IMR-90 (cell line): ENCODE measurements at regions not wholly inside any gene's neighbourhood (a gene's known extent, or its start where the extent isn't known, plus 50 kb on each side); places are given as distances from the start of the nearest gene placed in this dataset.

Experiments used
- ATAC-seq: fragments of 200-7000 bp; cut with Tn5 transposase; 2 replicates; pipeline ENCODE4 v1.9.1; 2020; ENCODE audit warnings: low read depth, mild to moderate bottlenecking, moderate library complexity
- BruUV-seq: library from RNA; stranded (reverse); fragments of 400-500 nt; replicated peaks from 2 replicates; lab custom pipeline; 2021; lab: Mats Ljungman, UMichigan
- CTCF ChIA-PET: fragments of 300-600 bp; formaldehyde crosslinking; extraction: SDS; loops from one replicate; lab custom pipeline; 2021; ENCODE audit warnings: antibody characterized with exemption; lab: Yijun Ruan, JAX
- POLR2A ChIA-PET: fragments of 300-600 bp; sonication (Branson Sonifier 250); formaldehyde crosslinking; loops from one replicate; lab custom pipeline; 2022; ENCODE audit warnings: antibody characterized with exemption; ENCODE audit not compliant: unreplicated experiment; lab: Charles Lee
- DNase-seq: peaks from one replicate; pipeline ENCODE4 v3.0.0; 2013
- H2AFZ ChIP-seq: replicated peaks from 2 replicates; pipeline ENCODE3; 2013; ENCODE audit warnings: low read length, mild to moderate bottlenecking; ENCODE audit not compliant: poor library complexity
- H2AK5ac ChIP-seq: 2 replicates; pipeline ENCODE4 v1.6.1; 2013; ENCODE audit warnings: low read depth, low read length, inconsistent platforms
- H2AK9ac ChIP-seq: replicated peaks from 2 replicates; pipeline ENCODE3; 2013; ENCODE audit warnings: mild to moderate bottlenecking, low read depth, low read length, moderate library complexity; ENCODE audit not compliant: poor library complexity
- H2BK120ac ChIP-seq: 2 replicates; pipeline ENCODE4 v1.6.1; 2013; ENCODE audit warnings: low read depth, low read length, inconsistent platforms
- H2BK15ac ChIP-seq: 3 replicates; pipeline ENCODE4 v1.6.1; 2013; ENCODE audit warnings: low read depth, low read length, inconsistent platforms
- H2BK20ac ChIP-seq: 2 replicates; pipeline ENCODE4 v1.6.1; 2013; ENCODE audit warnings: low read depth, mild to moderate bottlenecking, inconsistent platforms, low read length, moderate library complexity
- H2BK5ac ChIP-seq: 2 replicates; pipeline ENCODE4 v1.6.1; 2013; ENCODE audit warnings: mild to moderate bottlenecking, low read depth, low read length, inconsistent platforms; ENCODE audit not compliant: poor library complexity, severe bottlenecking
- H3K14ac ChIP-seq: replicated peaks from 2 replicates; pipeline ENCODE4 v1.6.1; 2013; ENCODE audit warnings: low read depth, low read length, inconsistent platforms
- H3K18ac ChIP-seq: 2 replicates; pipeline ENCODE4 v1.6.1; 2013; ENCODE audit warnings: low read depth, low read length, control low read depth
- H3K23ac ChIP-seq: 2 replicates; pipeline ENCODE4 v1.6.1; 2013; ENCODE audit warnings: low read depth, low read length, inconsistent platforms
- H3K27ac ChIP-seq: 2 replicates; pipeline ENCODE4 v1.5.1; 2013; ENCODE audit warnings: mild to moderate bottlenecking, control low read depth, low read length; ENCODE audit not compliant: insufficient read depth
- H3K27me3 ChIP-seq: 2 replicates; pipeline ENCODE4 v1.6.1; 2013; ENCODE audit warnings: low read length; ENCODE audit not compliant: control insufficient read depth, insufficient read depth
- H3K36me3 ChIP-seq: 2 replicates; pipeline ENCODE4 v1.6.1; 2013; ENCODE audit warnings: low read length, mixed read lengths; ENCODE audit not compliant: control insufficient read depth, insufficient read depth
- H3K4ac ChIP-seq: 2 replicates; pipeline ENCODE4 v1.6.1; 2013; ENCODE audit warnings: low read depth, low read length, inconsistent platforms
- H3K4me1 ChIP-seq: 2 replicates; pipeline ENCODE4 v1.6.1; 2013; ENCODE audit warnings: low read length, mixed read lengths; ENCODE audit not compliant: control insufficient read depth, insufficient read depth
- H3K4me2 ChIP-seq: 2 replicates; pipeline ENCODE4 v1.6.1; 2013; ENCODE audit warnings: low read depth, mild to moderate bottlenecking, control low read depth, low read length, moderate library complexity
- H3K4me3 ChIP-seq: 2 replicates; pipeline ENCODE4 v1.5.1; 2013; ENCODE audit warnings: low read depth, mild to moderate bottlenecking, control low read depth, low read length, moderate library complexity; ENCODE audit not compliant: insufficient read depth
- H3K56ac ChIP-seq: 2 replicates; pipeline ENCODE4 v1.6.1; 2013; ENCODE audit warnings: low read length, inconsistent platforms; ENCODE audit not compliant: insufficient read depth; ENCODE audit errors: extremely low read depth
- H3K79me1 ChIP-seq, 2 experiments: 2 replicates each; pipeline ENCODE4 v1.6.1; 2013; ENCODE audit warnings: low read length in 2 of 2, inconsistent platforms in 1 of 2, low read depth in 1 of 2
- H3K9ac ChIP-seq: 2 replicates; pipeline ENCODE4 v1.6.1; 2013; ENCODE audit warnings: low read depth, low read length, control low read depth
- H3K9me1 ChIP-seq: 2 replicates; pipeline ENCODE4 v1.6.1; 2013; ENCODE audit warnings: low read length, inconsistent platforms; ENCODE audit not compliant: insufficient read depth
- H3K9me3 ChIP-seq: 2 replicates; pipeline ENCODE4 v1.6.1; 2013; ENCODE audit warnings: low read length; ENCODE audit not compliant: control insufficient read depth, insufficient read depth
- H4K20me1 ChIP-seq: 2 replicates; pipeline ENCODE4 v1.6.1; 2013; ENCODE audit warnings: low read length, inconsistent platforms; ENCODE audit not compliant: insufficient read depth
- H4K5ac ChIP-seq: 2 replicates; pipeline ENCODE4 v1.6.1; 2013; ENCODE audit warnings: mild to moderate bottlenecking, low read depth, low read length, control low read depth
- H4K8ac ChIP-seq, 2 experiments: 2 replicates each; pipeline ENCODE4 v1.6.1; 2013; ENCODE audit warnings: low read depth in 2 of 2, low read length in 2 of 2, control low read depth in 1 of 2, inconsistent platforms in 1 of 2
- H4K91ac ChIP-seq: 2 replicates; pipeline ENCODE4 v1.6.1; 2013; ENCODE audit warnings: low read depth, low read length, inconsistent platforms; ENCODE audit not compliant: insufficient read depth
- BHLHE40 ChIP-seq: fragments of 150-350 bp; IDR thresholded peaks from 2 replicates; pipeline ENCODE4 v1.6.1; 2016; ENCODE audit warnings: mild to moderate bottlenecking, low read depth, low read length
- CEBPB ChIP-seq: IDR thresholded peaks from 2 replicates; pipeline ENCODE4 v1.6.1; 2012; ENCODE audit warnings: low read depth, low read length, improper control_type of control experiment
- MAFK ChIP-seq: IDR thresholded peaks from 2 replicates; pipeline ENCODE4 v1.6.1; 2012; ENCODE audit warnings: low read depth, low read length, improper control_type of control experiment
- MXI1 ChIP-seq: IDR thresholded peaks from 2 replicates; pipeline ENCODE4 v1.6.1; 2012; ENCODE audit warnings: low read depth, mild to moderate bottlenecking, low read length, moderate library complexity, borderline replicate concordance
- NFE2L2 ChIP-seq: fragments of 150-350 bp; IDR thresholded peaks from 2 replicates; pipeline ENCODE4 v1.6.1; 2016; ENCODE audit warnings: low read depth, mild to moderate bottlenecking, low read length
- RAD21 ChIP-seq: IDR thresholded peaks from 2 replicates; pipeline ENCODE4 v1.6.1; 2012; ENCODE audit warnings: low read length, improper control_type of control experiment
- RCOR1 ChIP-seq: IDR thresholded peaks from 2 replicates; pipeline ENCODE4 v1.6.1; 2012; ENCODE audit warnings: mild to moderate bottlenecking, low read length, improper control_type of control experiment; ENCODE audit not compliant: insufficient replicate concordance
- WGBS, 2 experiments: methylation state at CpG; one replicate each; pipeline versions ENCODE4 v1.1.5 to v1.1.7; 2013; ENCODE audit warnings: missing lambda C conversion rate in 2 of 2; ENCODE audit not compliant: insufficient read length in 1 of 2; ENCODE audit errors: extremely low coverage in 2 of 2; 5-methylcytosine and 5-hydroxymethylcytosine counted together
- dilution Hi-C: fragments of 300-500 bp; cut with HindIII; formaldehyde crosslinking; loops from one replicate; pipeline ENCODE4 v1.14.3; 2018; ENCODE audit warnings: low sequenced_read_pairs; ENCODE audit not compliant: unreplicated experiment
- in situ Hi-C: fragments of 300-500 bp; cut with MboI; formaldehyde crosslinking; loops from 3 replicates; pipeline ENCODE4 v1.14.3; 2019; ENCODE audit warnings: low sequenced_read_pairs, inconsistent platforms, mixed read lengths
- intact Hi-C: fragments of 100-400 bp; cut with micrococcal nuclease; formaldehyde crosslinking; loops from 2 replicates; pipeline ENCODE4 v1.10.0; 2022
- TF ChIP-seq, protein P1 (sequence below): fragments of 150-350 bp; IDR thresholded peaks from 2 replicates; pipeline ENCODE4 v1.6.1; 2017; ENCODE audit warnings: mild to moderate bottlenecking, antibody characterized with exemption, low read length, low read depth

DNA sequence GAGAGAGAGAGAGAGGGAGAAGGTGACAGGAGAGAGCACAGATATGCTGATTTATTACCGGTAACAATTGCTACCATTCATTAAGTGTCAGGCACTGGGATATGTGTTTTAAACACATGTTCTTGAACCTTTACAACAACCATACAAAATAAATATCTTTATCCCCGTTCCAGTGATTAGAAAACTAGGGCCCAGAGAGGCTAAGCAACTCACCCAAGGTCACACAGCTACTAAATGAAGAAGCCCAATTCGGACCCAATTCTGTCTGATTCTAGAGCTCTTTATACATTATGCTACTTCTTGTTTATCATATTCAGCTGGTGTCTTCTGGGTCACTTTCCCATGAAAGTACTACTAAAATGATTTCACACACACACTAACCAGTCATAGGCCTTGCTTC is 154.0 kb upstream of the RAG2 start:
- Histone ChIP-seq H2BK5ac (no peak overlapping the region), H4K91ac (no peak overlapping the region), H3K23ac (no peak overlapping the region), H2BK20ac (no peak overlapping the region), H3K27me3 (peaks cover 10% of the 10 kb centered on the region), H2AK5ac (no peak overlapping the region), H3K4me1 (no peaks in the 10 kb centered on the region), H3K56ac (no peak overlapping the region), H4K8ac (no peak overlapping the region), H3K4ac (no peak overlapping the region), H3K9ac (no peak overlapping the region), H3K4me3 (no peak overlapping the region), H4K5ac (no peak overlapping the region), H3K14ac (no peak overlapping the region), H3K27ac (no peak overlapping the region), H2AK9ac (no peak overlapping the region), H2AFZ (no peak overlapping the region), H2BK120ac (no peak overlapping the region), H4K20me1 (no peaks in the 10 kb centered on the region), H3K79me1 (no peaks in the 10 kb centered on the region), H3K4me2 (no peak overlapping the region), H2BK15ac (no peak overlapping the region), H3K36me3 (no peaks in the 10 kb centered on the region), H3K18ac (no peak overlapping the region), H3K9me3 (no peaks in the 10 kb centered on the region), H3K9me1 (no peaks in the 10 kb centered on the region)
- intact Hi-C loops (no loop called here), dilution Hi-C loops (no loop called here), in situ Hi-C loops (no loop called here)
- no TSS peak for BruUV-seq
- DNase-seq = no peak
- no peak for ATAC-seq
- ChIA-PET POLR2A (no interaction called here), CTCF (interaction anchor here (0.7 kb wide), 1 partner anchor 188 kb away, joined by 3 read pairs; no protein-coding TSS in a partner anchor)
- WGBS, 2 experiments = 80% methylated on average over 1 of the region's 3 CpGs; no CpG with 5 or more reads in 1 of the 2 experiments
- TF ChIP-seq MAFK (no peak), RCOR1 (no peak), NFE2L2 (no peak), BHLHE40 (no peak), CEBPB (no peak), RAD21 (no peak), MXI1 (no peak)
- TF ChIP-seq, protein P1, sequence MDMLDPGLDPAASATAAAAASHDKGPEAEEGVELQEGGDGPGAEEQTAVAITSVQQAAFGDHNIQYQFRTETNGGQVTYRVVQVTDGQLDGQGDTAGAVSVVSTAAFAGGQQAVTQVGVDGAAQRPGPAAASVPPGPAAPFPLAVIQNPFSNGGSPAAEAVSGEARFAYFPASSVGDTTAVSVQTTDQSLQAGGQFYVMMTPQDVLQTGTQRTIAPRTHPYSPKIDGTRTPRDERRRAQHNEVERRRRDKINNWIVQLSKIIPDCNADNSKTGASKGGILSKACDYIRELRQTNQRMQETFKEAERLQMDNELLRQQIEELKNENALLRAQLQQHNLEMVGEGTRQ = no peak
